HG03439 (cell line): ENCODE measurements at regions not wholly inside any gene's neighbourhood (a gene's known extent, or its start where the extent isn't known, plus 50 kb on each side); places are given as distances from the start of the nearest gene placed in this dataset.
"Not testable (repeated sequence)": the region's sequence is repeated elsewhere in the genome, so short reads cannot be mapped to it uniquely, and the experiment has no call there.

Source experiments
- ATAC-seq: cut with Tn5 transposase; IDR thresholded peaks from one replicate; pipeline ENCODE4 v1.9.1; 2021; ENCODE audit warnings: mild to moderate bottlenecking, moderate library complexity; ENCODE audit not compliant: unreplicated experiment

GRCh38 chr18:56284319-56284718 is 354.1 kb downstream of the TXNL1 start:
- no peak for ATAC-seq

GRCh38 chr18:56283316-56283715 is 355.1 kb downstream of the TXNL1 start:
- ATAC-seq = no peak

GRCh38 chr18:56282234-56283104 is 355.9 kb downstream of the TXNL1 start:
- ATAC-seq = no peak

GRCh38 chr18:56279816-56280215 is 358.6 kb downstream of the TXNL1 start:
- ATAC-seq = not testable (repeated sequence)

- no peak for ATAC-seq
Observed at GRCh38 chr18:56278421-56279003, 359.9 kb downstream of the TXNL1 start.

GRCh38 chr18:56276466-56276865 is 361.9 kb downstream of the TXNL1 start:
- ATAC-seq = no peak

- ATAC-seq = no peak
Observed at GRCh38 chr18:56273541-56274219, 364.7 kb downstream of the TXNL1 start.

GRCh38 chr18:56270671-56271250 is 367.6 kb downstream of the TXNL1 start:
- no peak for ATAC-seq

GRCh38 chr18:56269958-56270357 is 368.4 kb downstream of the TXNL1 start:
- ATAC-seq = no peak

- ATAC-seq = no peak
Observed at GRCh38 chr18:56268952-56269351, 369.4 kb downstream of the TXNL1 start.

- no peak for ATAC-seq
Observed at GRCh38 chr18:56267334-56267733, 371.1 kb downstream of the TXNL1 start.

- ATAC-seq = peak; percentile 63
Observed at GRCh38 chr18:56258178-56258577, 380.2 kb downstream of the TXNL1 start.

- ATAC-seq = peak; percentile 90
Observed at GRCh38 chr18:56257205-56257604, 381.2 kb downstream of the TXNL1 start.

GRCh38 chr18:56256659-56257058 is 381.7 kb downstream of the TXNL1 start:
- no peak for ATAC-seq

- ATAC-seq = no peak
Observed at GRCh38 chr18:56255381-56255780, 383.0 kb downstream of the TXNL1 start.

GRCh38 chr18:56252456-56252855 is 385.9 kb downstream of the TXNL1 start:
- ATAC-seq = no peak

GRCh38 chr18:56248610-56249235 is 389.7 kb downstream of the TXNL1 start:
- ATAC-seq = peak; percentile 94

GRCh38 chr18:56246916-56247315 is 391.5 kb downstream of the TXNL1 start:
- ATAC-seq = no peak

- no peak for ATAC-seq
Observed at GRCh38 chr18:56245866-56246580, 392.4 kb downstream of the TXNL1 start.

- ATAC-seq = no peak
Observed at GRCh38 chr18:56240405-56240804, 398.0 kb downstream of the TXNL1 start.
